DND-41 (cell line): ENCODE measurements at regions not wholly inside any gene's neighbourhood (a gene's known extent, or its start where the extent isn't known, plus 50 kb on each side); places are given as distances from the start of the nearest gene placed in this dataset.

ENCODE experiments used
- ATAC-seq: fragments of 200-7000 bp; cut with Tn5 transposase; 3 replicates; pipeline ENCODE4 v1.9.1; 2021; ENCODE audit warnings: low read depth; ENCODE audit not compliant: insufficient read depth
- DNase-seq: peaks from one replicate; pipeline ENCODE4 v3.0.0-alpha.2; 2020
- H2AFZ ChIP-seq: 2 replicates; pipeline ENCODE4 v1.6.0; 2012; ENCODE audit warnings: low read depth, low read length
- H3K27ac ChIP-seq: 2 replicates; pipeline ENCODE4 v1.5.1; 2012; ENCODE audit warnings: low read length, inconsistent platforms
- H3K27me3 ChIP-seq: fragments of 200-600 bp; sonication (generic); 2 replicates; pipeline ENCODE4 v1.6.0; 2012; ENCODE audit warnings: low read length, mild to moderate bottlenecking, inconsistent platforms; ENCODE audit not compliant: insufficient read depth, poor library complexity
- H3K36me3 ChIP-seq: 2 replicates; pipeline ENCODE4 v1.5.1; 2012; ENCODE audit warnings: low read length, inconsistent platforms; ENCODE audit not compliant: insufficient read depth
- H3K4me1 ChIP-seq: 2 replicates; pipeline ENCODE4 v1.5.1; 2012; ENCODE audit warnings: mild to moderate bottlenecking, low read length; ENCODE audit not compliant: insufficient read depth
- H3K4me2 ChIP-seq: 2 replicates; pipeline ENCODE4 v1.6.0; 2012; ENCODE audit warnings: mild to moderate bottlenecking, moderate library complexity, low read length, inconsistent platforms; ENCODE audit not compliant: insufficient read depth
- H3K4me3 ChIP-seq, 2 experiments: fragments of 200-600 bp in 1 of 2; shearing (Covaris generic) in 1 of 2; 2 replicates each; pipeline ENCODE4 v1.5.1; 2012 to 2016; ENCODE audit warnings: inconsistent platforms in 2 of 2, low read length in 2 of 2, mild to moderate bottlenecking in 2 of 2, low read depth in 1 of 2, moderate library complexity in 1 of 2
- H3K79me2 ChIP-seq: 2 replicates; pipeline ENCODE4 v1.6.0; 2012; ENCODE audit warnings: low read length, inconsistent platforms; ENCODE audit not compliant: insufficient read depth
- H3K9ac ChIP-seq: 2 replicates; pipeline ENCODE4 v1.6.0; 2012; ENCODE audit warnings: low read depth, mild to moderate bottlenecking, inconsistent platforms, low read length, moderate library complexity
- H3K9me3 ChIP-seq: 2 replicates; pipeline ENCODE4 v1.5.1; 2012; ENCODE audit warnings: low read length, moderate library complexity, mild to moderate bottlenecking, inconsistent platforms; ENCODE audit not compliant: insufficient read depth, severe bottlenecking
- H4K20me1 ChIP-seq: 2 replicates; pipeline ENCODE4 v1.6.0; 2012; ENCODE audit warnings: low read length; ENCODE audit not compliant: insufficient read depth
- EZH2 ChIP-seq: IDR thresholded peaks from 3 replicates; pipeline ENCODE4 v1.6.1; 2012; ENCODE audit warnings: borderline replicate concordance, low read depth, mild to moderate bottlenecking, moderate library complexity, low read length, inconsistent platforms; ENCODE audit not compliant: severe bottlenecking
- TF ChIP-seq, protein P1 (sequence below): IDR thresholded peaks from 2 replicates; pipeline ENCODE4 v1.5.1; 2012; ENCODE audit warnings: borderline replicate concordance, low read length, moderate library complexity, mild to moderate bottlenecking; ENCODE audit not compliant: poor library complexity, severe bottlenecking; ENCODE audit errors: extremely low read depth

DNA sequence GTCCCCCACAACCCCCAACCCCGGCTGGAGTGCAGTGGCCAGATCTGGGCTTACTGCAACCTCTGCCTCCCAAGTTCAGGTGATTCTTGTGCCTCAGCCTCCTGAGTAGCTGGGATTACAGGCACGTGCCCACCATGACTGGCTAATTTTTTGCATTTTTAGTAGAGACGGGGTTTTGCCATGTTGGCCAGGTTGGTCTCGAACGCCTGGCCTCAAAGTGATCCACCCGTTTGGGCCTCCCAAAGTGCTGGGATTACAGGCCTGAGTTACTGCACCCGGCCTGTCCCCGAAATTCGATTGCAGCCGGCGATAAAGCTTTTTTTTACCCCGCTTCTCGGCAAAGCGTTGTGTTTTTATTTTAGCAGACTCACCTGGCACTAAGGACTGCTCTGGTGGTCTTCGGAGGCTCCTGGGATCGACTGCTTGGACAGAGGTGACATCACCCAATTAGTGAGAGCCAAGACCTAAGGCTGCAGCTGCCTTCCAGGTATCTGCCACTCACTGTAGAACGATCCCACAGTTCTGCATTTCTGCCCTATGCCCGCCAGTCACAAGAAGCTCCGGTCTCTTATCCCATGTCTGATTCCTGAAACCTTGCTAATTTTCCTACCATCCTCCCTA, 82.2 kb upstream of the ARL4D start:
- Histone ChIP-seq H3K9me3 (peaks cover 13% of the 10 kb centered on the region), H3K4me2 (no peak overlapping the region; the same call in none of the 2 replicates), H3K27ac (no peak overlapping the region), H3K9ac (no peak overlapping the region), H3K4me1 (no peaks in the 10 kb centered on the region), H3K79me2 (no peaks in the 10 kb centered on the region), H3K27me3 (no peaks in the 10 kb centered on the region), H2AFZ (no peak overlapping the region), H3K4me3 (no peak overlapping the region), H4K20me1 (no peaks in the 10 kb centered on the region), H3K36me3 (peaks cover 6% of the 10 kb centered on the region)
- TF ChIP-seq EZH2 = no peak
- TF ChIP-seq, protein P1, sequence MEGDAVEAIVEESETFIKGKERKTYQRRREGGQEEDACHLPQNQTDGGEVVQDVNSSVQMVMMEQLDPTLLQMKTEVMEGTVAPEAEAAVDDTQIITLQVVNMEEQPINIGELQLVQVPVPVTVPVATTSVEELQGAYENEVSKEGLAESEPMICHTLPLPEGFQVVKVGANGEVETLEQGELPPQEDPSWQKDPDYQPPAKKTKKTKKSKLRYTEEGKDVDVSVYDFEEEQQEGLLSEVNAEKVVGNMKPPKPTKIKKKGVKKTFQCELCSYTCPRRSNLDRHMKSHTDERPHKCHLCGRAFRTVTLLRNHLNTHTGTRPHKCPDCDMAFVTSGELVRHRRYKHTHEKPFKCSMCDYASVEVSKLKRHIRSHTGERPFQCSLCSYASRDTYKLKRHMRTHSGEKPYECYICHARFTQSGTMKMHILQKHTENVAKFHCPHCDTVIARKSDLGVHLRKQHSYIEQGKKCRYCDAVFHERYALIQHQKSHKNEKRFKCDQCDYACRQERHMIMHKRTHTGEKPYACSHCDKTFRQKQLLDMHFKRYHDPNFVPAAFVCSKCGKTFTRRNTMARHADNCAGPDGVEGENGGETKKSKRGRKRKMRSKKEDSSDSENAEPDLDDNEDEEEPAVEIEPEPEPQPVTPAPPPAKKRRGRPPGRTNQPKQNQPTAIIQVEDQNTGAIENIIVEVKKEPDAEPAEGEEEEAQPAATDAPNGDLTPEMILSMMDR = no peak
- ATAC-seq (no peak), DNase-seq (peak; percentile 41)

DNA sequence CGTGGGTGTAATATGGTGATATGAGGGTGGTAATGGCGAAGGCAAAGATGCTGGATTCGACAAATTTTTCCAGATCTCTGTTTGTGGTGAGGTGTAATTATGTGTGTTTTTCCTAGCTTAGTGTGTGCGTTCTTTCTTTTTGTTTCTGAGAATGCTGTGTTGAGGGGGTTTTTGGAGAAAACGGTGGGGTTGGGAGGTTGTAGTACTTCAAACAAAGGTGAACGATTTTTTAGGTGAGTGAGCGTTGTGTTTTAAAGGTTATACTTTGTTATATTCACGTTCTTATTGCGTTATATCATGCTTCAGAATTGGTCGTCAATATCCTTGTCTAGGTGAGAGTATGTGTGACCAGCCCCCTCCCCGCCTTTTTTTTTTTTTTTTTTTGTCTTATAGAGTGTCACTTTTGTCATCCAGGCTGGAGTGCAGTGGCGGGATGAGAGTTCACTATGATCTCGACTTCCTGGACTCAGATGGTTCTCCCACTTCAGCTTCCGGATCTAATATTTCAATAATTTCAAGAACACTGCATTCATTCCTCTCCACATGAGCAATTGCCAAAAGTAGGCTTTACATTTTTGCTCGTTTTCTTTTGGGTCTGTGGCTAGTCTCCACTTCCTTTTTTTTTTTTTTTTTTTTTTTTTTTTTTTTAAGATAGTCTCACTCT, 82.2 kb upstream of the RNU2-1 start:
- ATAC-seq = no peak
- H2AFZ ChIP-seq = no peak overlapping the region
- TF ChIP-seq, protein P1 = no peak
- no peak for TF ChIP-seq EZH2

DNA sequence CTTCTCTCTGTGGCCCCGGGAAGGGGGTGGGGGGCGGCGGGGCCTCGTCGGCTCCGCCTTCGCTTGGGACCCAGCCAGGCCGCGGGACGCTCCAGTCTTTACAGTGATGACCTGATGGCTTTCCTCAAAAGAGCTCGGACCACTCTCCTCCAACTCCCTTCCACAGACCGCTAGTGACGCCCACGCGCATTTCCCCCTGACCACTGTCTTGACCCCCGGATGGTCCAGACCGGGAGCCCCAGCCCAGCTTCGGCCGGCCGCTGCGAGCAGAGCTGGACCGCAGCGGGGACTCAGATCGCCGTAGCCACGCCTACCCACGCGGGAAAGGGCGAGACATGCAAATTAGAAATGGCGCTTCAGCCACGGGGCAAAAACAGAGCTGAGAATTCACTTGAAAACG, 81.6 kb upstream of the RNU2-1 start:
- DNase-seq (no peak), ATAC-seq (no peak)
- Histone ChIP-seq H3K4me1 (no peaks in the 10 kb centered on the region), H3K36me3 (peaks cover 6% of the 10 kb centered on the region; the same call in 1 of the 2 replicates), H3K4me2 (no peak overlapping the region), H3K9me3 (peaks cover 12% of the 10 kb centered on the region), H2AFZ (no peak overlapping the region), H3K27ac (no peak overlapping the region), H4K20me1 (no peaks in the 10 kb centered on the region), H3K79me2 (no peaks in the 10 kb centered on the region), H3K4me3 (no peak overlapping the region), H3K9ac (no peak overlapping the region), H3K27me3 (no peaks in the 10 kb centered on the region)
- no peak for TF ChIP-seq EZH2
- TF ChIP-seq, protein P1 = no peak

More for the DNA sequence above, 82.2 kb upstream of the RNU2-1 start:
- Histone ChIP-seq H3K4me3 (no peak overlapping the region), H3K9me3 (peaks cover 13% of the 10 kb centered on the region), H3K79me2 (no peaks in the 10 kb centered on the region), H3K9ac (no peak overlapping the region), H3K4me2 (no peak overlapping the region), H3K36me3 (peaks cover 6% of the 10 kb centered on the region), H3K4me1 (no peaks in the 10 kb centered on the region), H3K27me3 (no peaks in the 10 kb centered on the region), H3K27ac (no peak overlapping the region), H4K20me1 (no peaks in the 10 kb centered on the region)
- no peak for DNase-seq
